Activated CD4-positive, alpha-beta T cell treated with anti-CD3 and anti-CD28 coated beads, Interleukin-2, Interleukin-4, amounts not matched to agents 100 ng/mL and 50 ng/mL, durations not matched to agents 16 hours and 8 hours (primary cell): ENCODE measurements at regions not wholly inside any gene's neighbourhood (a gene's known extent, or its start where the extent isn't known, plus 50 kb on each side); places are given as distances from the start of the nearest gene placed in this dataset.
"Not testable (repeated sequence)": the region's sequence is repeated elsewhere in the genome, so short reads cannot be mapped to it uniquely, and the experiment has no call there.

Experiments
- DNase-seq: peaks from one replicate; pipeline ENCODE4 v3.0.0-alpha.2; 2020; ENCODE audit warnings: low spot score

GRCh38 chr11:15660496-15660895 lies 545.8 kb downstream of the INSC start:
- no peak for DNase-seq

GRCh38 chr11:15662285-15662684 lies 547.6 kb downstream of the INSC start:
- DNase-seq: no peak

- no peak for DNase-seq
These were observed 549.1 kb downstream of the INSC start for GRCh38 chr11:15663777-15664218.

- DNase-seq: no peak
These were observed 550.7 kb downstream of the INSC start for GRCh38 chr11:15665368-15665871.

- no peak for DNase-seq
These were observed 552.5 kb downstream of the INSC start for GRCh38 chr11:15667127-15667725.

- DNase-seq: no peak
These were observed 554.0 kb downstream of the INSC start for GRCh38 chr11:15668718-15669117.

GRCh38 chr11:15670520-15671070 lies 555.9 kb downstream of the INSC start:
- no peak for DNase-seq

- no peak for DNase-seq
These were observed 556.5 kb downstream of the INSC start for GRCh38 chr11:15671216-15671615.

- DNase-seq: no peak
These were observed 558.1 kb downstream of the INSC start for GRCh38 chr11:15672825-15673224.

- DNase-seq: no peak
These were observed 558.7 kb downstream of the INSC start for GRCh38 chr11:15673408-15673831.

GRCh38 chr11:15674756-15675155 lies 560.0 kb downstream of the INSC start:
- no peak for DNase-seq

GRCh38 chr11:15675683-15676082 lies 561.0 kb downstream of the INSC start:
- no peak for DNase-seq

GRCh38 chr11:15677181-15677580 lies 562.5 kb downstream of the INSC start:
- no peak for DNase-seq

GRCh38 chr11:15683528-15683927 lies 568.8 kb downstream of the INSC start:
- no peak for DNase-seq

GRCh38 chr11:15685306-15685705 lies 570.6 kb downstream of the INSC start:
- no peak for DNase-seq

GRCh38 chr11:15686259-15686658 lies 571.5 kb downstream of the INSC start:
- DNase-seq: not testable (repeated sequence)

- DNase-seq: no peak
These were observed 572.6 kb downstream of the INSC start for GRCh38 chr11:15687342-15687741.

GRCh38 chr11:15688351-15688792 lies 573.6 kb downstream of the INSC start:
- no peak for DNase-seq

- no peak for DNase-seq
These were observed 575.6 kb downstream of the INSC start for GRCh38 chr11:15690320-15690719.

- no peak for DNase-seq
These were observed 578.0 kb downstream of the INSC start for GRCh38 chr11:15692739-15693138.

GRCh38 chr11:15695096-15695721 lies 580.5 kb downstream of the INSC start:
- no peak for DNase-seq

GRCh38 chr11:15696069-15696468 lies 581.3 kb downstream of the INSC start:
- no peak for DNase-seq

- DNase-seq: no peak
These were observed 582.9 kb downstream of the INSC start for GRCh38 chr11:15697437-15698236.
